Left lung (tissue), 4 donors: ENCODE measurements at regions not wholly inside any gene's neighbourhood (a gene's known extent, or its start where the extent isn't known, plus 50 kb on each side); places are given as distances from the start of the nearest gene placed in this dataset.

Source experiments
- ATAC-seq: fragments of 200-7000 bp; cut with Tn5 transposase; one replicate; pipeline ENCODE4 v1.9.1; 2020; ENCODE audit warnings: moderate library complexity
- DNase-seq, 4 donors: peaks; one replicate each; pipeline ENCODE4 v3.0.0-alpha.2; 2013 to 2020
- H3K27ac ChIP-seq, 2 donors: fragments of 200-600 bp; sonication (generic) in 1 of 2; one replicate each; pipeline versions ENCODE4 v1.5.0 to v1.8.0; 2020 to 2021
- H3K27me3 ChIP-seq, 2 donors: fragments of 200-600 bp; sonication (generic) in 1 of 2; one replicate each; pipeline versions ENCODE4 v1.5.0 to v1.8.0; 2020 to 2021
- H3K36me3 ChIP-seq, 2 donors: fragments of 200-600 bp; sonication (generic) in 1 of 2; one replicate each; pipeline versions ENCODE4 v1.5.0 to v1.8.0; 2020 to 2021
- H3K4me1 ChIP-seq, 2 donors: fragments of 200-600 bp; one replicate each; pipeline ENCODE4 v1.8.0; 2021
- H3K4me3 ChIP-seq, 2 donors: fragments of 200-600 bp; sonication (generic) in 1 of 2; one replicate each; pipeline versions ENCODE4 v1.5.0 to v1.8.0; 2020 to 2021; ENCODE audit warnings: mild to moderate bottlenecking in 1 of 2
- H3K9me3 ChIP-seq, 2 donors: fragments of 200-600 bp; sonication (generic) in 1 of 2; one replicate each; pipeline versions ENCODE4 v1.5.0 to v1.8.0; 2020 to 2021
- intact Hi-C, 2 donors: fragments of 100-400 bp; cut with DNase I; formaldehyde crosslinking; loops; one replicate each; pipeline versions ENCODE4 v1.11.2 to v1.14.2; 2022
- TF ChIP-seq, protein P1 (sequence below), 2 donors: fragments of 200-600 bp; sonication (generic) in 1 of 2; IDR thresholded peaks; one replicate each; pipeline versions ENCODE4 v1.5.0 to v1.8.0; 2021; ENCODE audit warnings: antibody characterized with exemption in 2 of 2
- donor health status: DM: no; HTN: yes; CAD: no.
- donor health status: DM: no; HTN: no; CAD: no.

DNA sequence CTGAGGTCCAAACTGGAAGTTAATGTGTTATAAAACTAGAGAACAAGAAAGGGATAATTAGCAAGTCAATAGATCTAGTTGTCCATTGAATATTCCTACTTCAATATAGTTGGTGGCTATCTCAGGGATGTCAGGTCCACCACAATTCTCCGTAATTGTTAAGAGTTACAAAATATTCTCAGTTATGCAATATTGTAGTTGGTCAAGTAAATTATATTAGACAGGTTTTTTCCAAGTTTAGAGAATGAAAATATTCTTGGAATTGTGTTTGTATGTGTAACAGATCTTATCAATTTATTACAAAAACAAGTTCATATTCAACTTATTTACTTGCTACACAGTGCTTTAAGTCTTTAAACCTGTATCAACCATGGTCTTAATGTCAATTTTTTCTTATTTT, 547.4 kb downstream of the SPRY1 start:
- Histone ChIP-seq H3K27ac (no peak overlapping the region), H3K4me3 (no peak overlapping the region), H3K9me3 (no peaks in the 10 kb centered on the region), H3K36me3 (no peaks in the 10 kb centered on the region), H3K27me3 (no peaks in the 10 kb centered on the region), H3K4me1 (no peaks in the 10 kb centered on the region)
- TF ChIP-seq, protein P1, sequence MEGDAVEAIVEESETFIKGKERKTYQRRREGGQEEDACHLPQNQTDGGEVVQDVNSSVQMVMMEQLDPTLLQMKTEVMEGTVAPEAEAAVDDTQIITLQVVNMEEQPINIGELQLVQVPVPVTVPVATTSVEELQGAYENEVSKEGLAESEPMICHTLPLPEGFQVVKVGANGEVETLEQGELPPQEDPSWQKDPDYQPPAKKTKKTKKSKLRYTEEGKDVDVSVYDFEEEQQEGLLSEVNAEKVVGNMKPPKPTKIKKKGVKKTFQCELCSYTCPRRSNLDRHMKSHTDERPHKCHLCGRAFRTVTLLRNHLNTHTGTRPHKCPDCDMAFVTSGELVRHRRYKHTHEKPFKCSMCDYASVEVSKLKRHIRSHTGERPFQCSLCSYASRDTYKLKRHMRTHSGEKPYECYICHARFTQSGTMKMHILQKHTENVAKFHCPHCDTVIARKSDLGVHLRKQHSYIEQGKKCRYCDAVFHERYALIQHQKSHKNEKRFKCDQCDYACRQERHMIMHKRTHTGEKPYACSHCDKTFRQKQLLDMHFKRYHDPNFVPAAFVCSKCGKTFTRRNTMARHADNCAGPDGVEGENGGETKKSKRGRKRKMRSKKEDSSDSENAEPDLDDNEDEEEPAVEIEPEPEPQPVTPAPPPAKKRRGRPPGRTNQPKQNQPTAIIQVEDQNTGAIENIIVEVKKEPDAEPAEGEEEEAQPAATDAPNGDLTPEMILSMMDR (IDR thresholded peaks at IDR 0.05), result no peak
- no peak for DNase-seq
- intact Hi-C loops, result no loop called here
- ATAC-seq, result no peak

DNA sequence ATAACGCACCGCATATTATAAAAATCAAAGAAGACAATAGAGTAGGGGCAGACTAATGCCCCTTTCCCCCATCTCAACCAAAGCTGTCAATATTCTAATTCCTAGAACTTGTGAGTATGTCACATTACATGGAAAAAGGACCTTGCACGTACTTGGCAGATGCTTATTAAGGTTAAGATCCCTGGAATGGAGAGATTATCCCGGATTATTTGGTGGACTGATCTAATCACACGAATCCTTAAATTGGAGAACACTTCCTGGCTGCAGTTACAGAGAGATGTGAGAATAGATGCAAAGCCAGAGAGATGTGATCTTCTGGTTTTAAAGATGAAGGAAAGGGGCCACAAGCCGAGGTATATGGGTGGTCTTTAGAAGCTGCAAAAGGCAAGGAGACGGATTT, 548.7 kb downstream of the SPRY1 start:
- ATAC-seq (no peak), DNase-seq (no peak)
- H3K4me1 ChIP-seq, result no peaks in the 10 kb centered on the region
- intact Hi-C loops, result no loop called here
- no peaks in the 10 kb centered on the region for H3K36me3 ChIP-seq
- no peaks in the 10 kb centered on the region for H3K27me3 ChIP-seq
- H3K4me3 ChIP-seq, result no peak overlapping the region
- H3K9me3 ChIP-seq, result no peaks in the 10 kb centered on the region
- H3K27ac ChIP-seq, result no peak overlapping the region
- TF ChIP-seq, protein P1 (IDR thresholded peaks at IDR 0.05), result no peak

DNA sequence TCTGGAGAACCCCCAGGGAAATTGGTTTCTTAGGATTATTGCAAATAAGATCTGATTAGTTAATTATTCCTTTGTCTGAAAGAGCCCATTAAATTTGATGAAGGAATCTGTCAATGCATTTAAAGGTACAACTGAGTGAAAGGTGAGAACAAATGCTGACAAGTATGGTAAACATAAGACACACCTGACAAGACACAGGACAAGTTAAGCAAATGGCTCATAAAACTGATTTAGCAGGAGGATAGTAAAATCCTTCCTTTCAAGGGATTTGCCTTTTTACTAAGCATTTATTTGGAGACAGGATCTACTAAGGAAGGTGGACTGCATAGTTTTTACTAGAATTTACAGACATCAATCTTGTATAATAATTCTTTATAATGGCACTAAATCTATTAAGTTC, 553.9 kb downstream of the SPRY1 start:
- TF ChIP-seq, protein P1 (IDR thresholded peaks at IDR 0.05), result no peak
- no peaks in the 10 kb centered on the region for H3K36me3 ChIP-seq
- no peaks in the 10 kb centered on the region for H3K27me3 ChIP-seq
- DNase-seq, result no peak
- intact Hi-C loops, result no loop called here
- no peak overlapping the region for H3K27ac ChIP-seq
- no peaks in the 10 kb centered on the region for H3K4me1 ChIP-seq
- no peak overlapping the region for H3K4me3 ChIP-seq
- H3K9me3 ChIP-seq, result no peaks in the 10 kb centered on the region
- ATAC-seq, result no peak

DNA sequence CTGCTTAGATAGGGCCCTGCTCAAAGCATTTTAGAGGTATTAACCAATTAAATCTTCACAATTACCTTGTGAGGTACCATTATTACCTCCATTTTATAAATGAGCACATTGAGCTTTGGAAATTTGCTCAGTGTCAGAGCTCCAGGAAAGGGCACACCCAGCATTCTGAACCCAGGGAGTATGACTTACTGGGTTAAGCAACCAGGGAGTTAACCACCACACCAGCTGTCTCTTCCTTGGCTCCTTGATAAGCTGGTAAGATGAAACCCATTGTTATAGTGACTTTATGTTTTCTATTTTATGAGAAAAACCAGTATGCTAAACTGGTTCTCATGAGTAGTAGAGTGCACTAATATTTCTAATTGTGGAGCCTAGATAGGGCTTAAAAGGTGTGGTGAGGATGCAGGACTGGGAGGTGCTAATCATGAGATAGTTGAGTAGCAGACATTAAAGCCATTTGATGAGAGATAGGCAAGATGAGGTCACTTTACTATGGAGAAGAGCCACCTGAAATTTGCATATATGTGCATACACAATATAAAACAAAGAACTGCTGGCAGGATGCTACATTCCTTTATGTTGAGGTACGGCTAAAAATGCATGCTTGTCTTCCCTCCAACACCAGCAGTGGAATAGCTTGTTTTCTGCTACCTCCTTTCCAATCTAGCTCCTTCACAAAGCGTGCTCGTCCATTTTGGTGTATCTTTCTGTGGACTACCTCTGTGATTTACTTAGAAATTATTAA, 556.1 kb downstream of the SPRY1 start:
- no peak for ATAC-seq
- Histone ChIP-seq H3K27me3 (no peaks in the 10 kb centered on the region), H3K4me1 (no peaks in the 10 kb centered on the region), H3K9me3 (no peaks in the 10 kb centered on the region), H3K36me3 (no peaks in the 10 kb centered on the region), H3K27ac (no peak overlapping the region), H3K4me3 (no peak overlapping the region)
- TF ChIP-seq, protein P1 (IDR thresholded peaks at IDR 0.05), result no peak
- intact Hi-C loops, result no loop called here
- DNase-seq, result no peak

DNA sequence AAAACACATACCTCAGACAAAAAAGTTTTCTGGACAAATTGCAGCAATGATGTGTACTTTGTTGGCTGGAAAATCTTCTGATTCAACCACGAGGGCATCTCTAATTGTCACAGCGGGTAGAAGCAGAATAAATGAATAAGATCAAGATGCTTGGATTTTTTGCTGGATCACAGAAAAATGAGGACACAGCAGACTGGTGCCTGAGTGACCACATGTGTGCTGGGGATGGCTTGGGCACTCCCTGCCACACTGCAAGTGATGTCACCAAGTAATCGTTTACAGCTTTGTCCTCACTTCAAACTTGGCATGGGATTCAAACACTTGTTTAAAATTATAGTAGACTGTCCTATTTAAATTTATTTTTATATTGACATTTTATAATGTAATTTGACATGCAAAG, 557.0 kb downstream of the SPRY1 start:
- DNase-seq, result no peak
- Histone ChIP-seq H3K27ac (no peak overlapping the region), H3K27me3 (no peaks in the 10 kb centered on the region), H3K36me3 (no peaks in the 10 kb centered on the region), H3K4me3 (no peak overlapping the region), H3K4me1 (no peaks in the 10 kb centered on the region), H3K9me3 (no peaks in the 10 kb centered on the region)
- TF ChIP-seq, protein P1 (IDR thresholded peaks at IDR 0.05), result no peak
- ATAC-seq, result no peak
- intact Hi-C loops, result no loop called here
